ENCODE measurements at regions not wholly inside any gene's neighbourhood (a gene's known extent, or its start where the extent isn't known, plus 50 kb on each side); places are given as distances from the start of the nearest gene placed in this dataset.

DNA sequence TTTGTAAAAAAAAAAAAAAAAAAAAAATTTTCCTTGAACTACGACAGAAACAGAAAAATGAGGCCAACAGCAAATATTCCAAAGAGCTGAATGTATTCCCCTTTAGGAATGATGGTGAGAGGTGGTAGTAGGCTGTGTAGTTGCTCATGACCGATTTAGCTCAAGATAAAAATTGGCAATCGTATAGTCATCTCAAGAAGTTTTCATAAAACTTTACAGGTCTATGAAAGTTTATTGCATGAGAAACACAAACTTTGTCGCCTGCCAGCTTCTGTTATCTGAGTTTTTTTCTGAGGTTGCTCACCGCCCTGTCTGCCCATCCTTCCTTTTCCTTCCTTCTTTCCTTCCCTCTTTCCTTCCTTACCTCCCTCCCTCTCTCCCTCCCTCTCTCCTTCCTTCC is 605.5 kb downstream of the BCL11B start:
- H3K9me3 ChIP-seq (ENCODE audit: control insufficient read depth, insufficient read depth, low read length), result no peaks in the 10 kb centered on the region
- H3K27ac ChIP-seq (ENCODE audit: low read length), result no peak overlapping the region
- H3K36me3 ChIP-seq (ENCODE audit: control insufficient read depth, insufficient read depth, low read length), result no peaks in the 10 kb centered on the region
- H3K4me3 ChIP-seq (ENCODE audit: low read length), result no peak overlapping the region
- no CpG with 5 or more reads among the region's 5 CpGs for WGBS (ENCODE audit: insufficient coverage, insufficient read length)
- no peaks in the 10 kb centered on the region; the same call in 1 of the 2 replicates for H3K4me1 ChIP-seq (ENCODE audit: control insufficient read depth, insufficient read depth, low read length)
- no peak for DNase-seq (ENCODE audit: low read depth, low spot score)
- H3K27me3 ChIP-seq (ENCODE audit: control insufficient read depth, insufficient read depth, low read length), result no peaks in the 10 kb centered on the region

DNA sequence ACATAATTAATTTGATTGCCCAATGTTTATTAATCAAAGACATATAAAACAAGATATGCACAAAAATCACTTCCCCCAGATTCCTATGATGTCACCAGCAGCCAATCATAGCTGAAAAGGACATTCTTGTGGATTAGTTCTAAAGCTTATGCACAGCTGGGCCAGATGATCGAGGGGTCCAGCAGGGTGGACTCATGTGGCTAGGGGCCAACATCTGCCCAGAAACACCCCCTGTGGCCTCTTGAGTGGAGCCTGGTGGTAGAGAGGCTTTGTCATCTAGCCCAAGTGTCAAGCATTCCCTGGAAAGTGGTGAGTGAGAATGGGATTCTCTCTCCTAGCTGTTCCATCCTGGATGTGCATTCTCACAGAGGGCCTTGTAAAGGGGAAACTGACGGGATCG is 590.0 kb downstream of the BCL11B start:
- no peak overlapping the region for H3K27ac ChIP-seq (ENCODE audit: low read length)
- H3K27me3 ChIP-seq (ENCODE audit: control insufficient read depth, insufficient read depth, low read length), result no peaks in the 10 kb centered on the region
- no peak for DNase-seq (ENCODE audit: low read depth, low spot score)
- H3K4me1 ChIP-seq (ENCODE audit: control insufficient read depth, insufficient read depth, low read length), result no peaks in the 10 kb centered on the region
- no CpG with 5 or more reads among the region's 3 CpGs for WGBS (ENCODE audit: insufficient coverage, insufficient read length)
- H3K4me3 ChIP-seq (ENCODE audit: low read length), result no peak overlapping the region
- H3K36me3 ChIP-seq (ENCODE audit: control insufficient read depth, insufficient read depth, low read length), result no peaks in the 10 kb centered on the region
- H3K9me3 ChIP-seq (ENCODE audit: control insufficient read depth, insufficient read depth, low read length), result no peaks in the 10 kb centered on the region

- no CpG with 5 or more reads among the region's 2 CpGs for WGBS (ENCODE audit: insufficient coverage, insufficient read length)
- no peak for DNase-seq (ENCODE audit: low read depth, low spot score)
- no peaks in the 10 kb centered on the region for H3K9me3 ChIP-seq (ENCODE audit: control insufficient read depth, insufficient read depth, low read length)
- no peak overlapping the region for H3K4me3 ChIP-seq (ENCODE audit: low read length)
- H3K27me3 ChIP-seq (ENCODE audit: control insufficient read depth, insufficient read depth, low read length), result no peaks in the 10 kb centered on the region
- no peaks in the 10 kb centered on the region for H3K4me1 ChIP-seq (ENCODE audit: control insufficient read depth, insufficient read depth, low read length)
- no peaks in the 10 kb centered on the region for H3K36me3 ChIP-seq (ENCODE audit: control insufficient read depth, insufficient read depth, low read length)
- no peak overlapping the region for H3K27ac ChIP-seq (ENCODE audit: low read length)
These were observed 589.3 kb downstream of the BCL11B start for GRCh38 chr14:98682726-98683125.

- no CpG with 5 or more reads among the region's 4 CpGs for WGBS (ENCODE audit: insufficient coverage, insufficient read length)
These were observed 587.5 kb downstream of the BCL11B start for GRCh38 chr14:98684468-98684867.

DNA sequence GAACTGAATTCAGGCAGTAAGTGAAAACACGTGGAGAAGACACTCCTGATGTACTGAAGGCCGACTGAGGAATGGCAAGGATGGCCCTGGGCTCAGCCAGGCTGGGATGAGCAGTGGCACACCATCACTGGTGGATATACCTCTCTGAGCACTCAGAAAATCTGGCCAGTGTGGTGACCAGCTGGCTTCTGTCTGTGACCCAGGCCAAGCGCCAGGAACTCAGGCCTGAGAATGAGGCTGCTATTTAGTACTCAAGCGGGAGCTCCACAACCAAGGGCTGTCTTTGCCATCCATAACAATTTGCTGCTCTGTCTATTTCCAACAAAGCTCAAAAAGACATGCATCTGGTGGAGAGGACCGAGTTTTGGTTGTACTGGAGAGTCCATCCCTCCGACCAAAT is 586.3 kb downstream of the BCL11B start:
- Histone ChIP-seq H3K4me3 (ENCODE audit: low read length) (no peak overlapping the region), H3K27me3 (ENCODE audit: control insufficient read depth, insufficient read depth, low read length) (no peaks in the 10 kb centered on the region), H3K36me3 (ENCODE audit: control insufficient read depth, insufficient read depth, low read length) (no peaks in the 10 kb centered on the region), H3K27ac (ENCODE audit: low read length) (no peak overlapping the region), H3K4me1 (ENCODE audit: control insufficient read depth, insufficient read depth, low read length) (no peaks in the 10 kb centered on the region), H3K9me3 (ENCODE audit: control insufficient read depth, insufficient read depth, low read length) (no peaks in the 10 kb centered on the region)
- DNase-seq (ENCODE audit: low read depth, low spot score), result no peak
- no CpG with 5 or more reads among the region's 6 CpGs for WGBS (ENCODE audit: insufficient coverage, insufficient read length)

More at GRCh38 chr14:98684468-98684867, 587.5 kb downstream of the BCL11B start:
- H3K4me1 ChIP-seq (ENCODE audit: control insufficient read depth, insufficient read depth, low read length), result no peaks in the 10 kb centered on the region
- no peaks in the 10 kb centered on the region for H3K27me3 ChIP-seq (ENCODE audit: control insufficient read depth, insufficient read depth, low read length)
- no peak for DNase-seq (ENCODE audit: low read depth, low spot score)
- no peaks in the 10 kb centered on the region for H3K9me3 ChIP-seq (ENCODE audit: control insufficient read depth, insufficient read depth, low read length)
- H3K36me3 ChIP-seq (ENCODE audit: control insufficient read depth, insufficient read depth, low read length), result no peaks in the 10 kb centered on the region
- H3K27ac ChIP-seq (ENCODE audit: low read length), result no peak overlapping the region
- no peak overlapping the region for H3K4me3 ChIP-seq (ENCODE audit: low read length)

DNA sequence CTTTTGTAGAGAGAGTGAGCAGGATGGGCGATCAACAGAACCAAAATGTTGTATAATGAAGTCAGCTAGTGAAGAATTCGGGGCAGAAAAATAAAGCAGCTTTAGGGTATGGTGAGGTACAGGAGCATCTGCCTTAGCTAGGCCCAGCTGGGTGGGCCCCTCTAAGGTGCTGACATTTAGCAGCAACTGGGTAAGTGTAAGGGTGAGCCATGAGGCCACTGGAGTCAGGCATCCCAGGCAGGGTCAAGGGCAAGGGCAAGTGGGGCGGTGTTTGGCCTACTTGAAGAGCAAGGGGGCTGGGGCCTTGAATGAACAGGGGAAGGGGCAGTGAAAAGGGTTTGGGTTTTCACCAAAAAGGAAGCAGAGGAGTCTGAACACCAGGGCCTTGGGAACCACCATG is 583.6 kb downstream of the BCL11B start:
- no CpG with 5 or more reads among the region's 3 CpGs for WGBS (ENCODE audit: insufficient coverage, insufficient read length)

DNA sequence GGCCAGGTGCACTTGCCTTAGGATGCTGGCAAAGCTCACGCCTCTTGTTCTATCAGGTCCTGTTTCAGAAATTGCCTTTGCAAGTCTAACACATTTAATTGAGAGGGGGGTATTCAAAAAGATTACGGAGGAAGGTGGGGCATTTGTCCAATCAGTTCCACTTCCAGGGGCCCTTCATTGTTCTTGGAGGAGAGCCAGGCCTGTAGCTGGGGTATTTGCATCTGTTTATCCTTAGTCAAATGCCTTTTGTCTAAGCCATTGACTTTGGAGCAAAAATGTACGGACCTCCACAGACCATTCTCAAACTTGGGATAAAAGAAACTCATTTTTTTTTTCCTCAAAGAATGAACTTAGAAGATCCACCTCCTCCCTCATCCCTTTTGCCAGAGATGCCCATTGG is 582.0 kb downstream of the BCL11B start:
- no peaks in the 10 kb centered on the region for H3K4me1 ChIP-seq (ENCODE audit: control insufficient read depth, insufficient read depth, low read length)
- WGBS (ENCODE audit: insufficient coverage, insufficient read length), result no CpG with 5 or more reads among the region's 3 CpGs
- no peaks in the 10 kb centered on the region for H3K36me3 ChIP-seq (ENCODE audit: control insufficient read depth, insufficient read depth, low read length)
- H3K27ac ChIP-seq (ENCODE audit: low read length), result no peak overlapping the region
- DNase-seq (ENCODE audit: low read depth, low spot score), result no peak
- no peaks in the 10 kb centered on the region for H3K9me3 ChIP-seq (ENCODE audit: control insufficient read depth, insufficient read depth, low read length)
- no peak overlapping the region for H3K4me3 ChIP-seq (ENCODE audit: low read length)
- no peaks in the 10 kb centered on the region for H3K27me3 ChIP-seq (ENCODE audit: control insufficient read depth, insufficient read depth, low read length)

More for the DNA sequence above, 583.6 kb downstream of the BCL11B start:
- no peaks in the 10 kb centered on the region for H3K27me3 ChIP-seq (ENCODE audit: control insufficient read depth, insufficient read depth, low read length)
- no peaks in the 10 kb centered on the region for H3K9me3 ChIP-seq (ENCODE audit: control insufficient read depth, insufficient read depth, low read length)
- no peak overlapping the region for H3K27ac ChIP-seq (ENCODE audit: low read length)
- H3K4me3 ChIP-seq (ENCODE audit: low read length), result no peak overlapping the region
- H3K36me3 ChIP-seq (ENCODE audit: control insufficient read depth, insufficient read depth, low read length), result no peaks in the 10 kb centered on the region
- H3K4me1 ChIP-seq (ENCODE audit: control insufficient read depth, insufficient read depth, low read length), result no peaks in the 10 kb centered on the region
- no peak for DNase-seq (ENCODE audit: low read depth, low spot score)

DNA sequence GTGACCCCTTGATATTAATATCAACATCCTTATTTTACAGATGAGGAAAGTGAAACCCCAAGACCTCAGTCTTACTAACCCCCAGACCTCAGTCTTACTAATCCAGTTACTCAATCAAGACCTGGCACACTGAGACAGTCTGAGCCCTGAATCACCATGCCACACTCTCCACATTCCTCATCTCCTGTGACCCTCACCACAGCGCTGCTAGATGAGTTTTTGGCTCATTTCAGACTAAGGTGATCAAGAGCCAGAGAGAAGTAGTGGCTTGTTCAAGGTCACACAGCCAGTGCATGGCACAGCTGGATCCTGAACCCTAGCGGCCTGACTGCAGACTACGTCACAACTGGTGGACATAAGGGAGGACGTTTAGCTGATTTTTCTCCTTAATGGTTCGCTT is 579.2 kb downstream of the BCL11B start:
- no peaks in the 10 kb centered on the region for H3K27me3 ChIP-seq (ENCODE audit: control insufficient read depth, insufficient read depth, low read length)
- no peak overlapping the region for H3K4me3 ChIP-seq (ENCODE audit: low read length)
- no peaks in the 10 kb centered on the region for H3K36me3 ChIP-seq (ENCODE audit: control insufficient read depth, insufficient read depth, low read length)
- no peaks in the 10 kb centered on the region for H3K9me3 ChIP-seq (ENCODE audit: control insufficient read depth, insufficient read depth, low read length)
- no peak overlapping the region for H3K27ac ChIP-seq (ENCODE audit: low read length)
- H3K4me1 ChIP-seq (ENCODE audit: control insufficient read depth, insufficient read depth, low read length), result no peaks in the 10 kb centered on the region
- DNase-seq (ENCODE audit: low read depth, low spot score), result no peak
- no CpG with 5 or more reads among the region's 5 CpGs for WGBS (ENCODE audit: insufficient coverage, insufficient read length)

DNA sequence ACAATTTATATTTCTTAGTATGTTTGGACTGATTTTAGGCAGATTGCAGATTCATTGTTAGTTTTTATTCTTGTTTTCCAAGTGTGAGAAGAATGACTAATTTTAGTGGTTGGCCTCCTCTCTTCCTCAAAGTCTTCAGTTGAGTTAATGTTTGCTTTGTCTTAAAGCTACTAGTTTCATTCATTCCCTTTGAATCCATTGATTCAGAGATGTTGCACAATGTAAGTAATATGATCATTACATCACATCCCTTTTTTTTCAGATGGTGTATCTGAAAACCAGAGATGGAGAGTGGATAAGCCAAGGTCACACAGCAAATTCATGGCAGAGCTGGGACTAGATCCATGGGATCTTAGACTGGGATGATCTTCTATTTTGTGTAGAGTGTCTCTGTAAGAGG is 577.5 kb downstream of the BCL11B start:
- no peak overlapping the region for H3K27ac ChIP-seq (ENCODE audit: low read length)
- DNase-seq (ENCODE audit: low read depth, low spot score), result no peak
- no peak overlapping the region for H3K4me3 ChIP-seq (ENCODE audit: low read length)
- H3K36me3 ChIP-seq (ENCODE audit: control insufficient read depth, insufficient read depth, low read length), result no peaks in the 10 kb centered on the region
- no peaks in the 10 kb centered on the region for H3K9me3 ChIP-seq (ENCODE audit: control insufficient read depth, insufficient read depth, low read length)
- H3K4me1 ChIP-seq (ENCODE audit: control insufficient read depth, insufficient read depth, low read length), result no peaks in the 10 kb centered on the region
- no peaks in the 10 kb centered on the region for H3K27me3 ChIP-seq (ENCODE audit: control insufficient read depth, insufficient read depth, low read length)

DNA sequence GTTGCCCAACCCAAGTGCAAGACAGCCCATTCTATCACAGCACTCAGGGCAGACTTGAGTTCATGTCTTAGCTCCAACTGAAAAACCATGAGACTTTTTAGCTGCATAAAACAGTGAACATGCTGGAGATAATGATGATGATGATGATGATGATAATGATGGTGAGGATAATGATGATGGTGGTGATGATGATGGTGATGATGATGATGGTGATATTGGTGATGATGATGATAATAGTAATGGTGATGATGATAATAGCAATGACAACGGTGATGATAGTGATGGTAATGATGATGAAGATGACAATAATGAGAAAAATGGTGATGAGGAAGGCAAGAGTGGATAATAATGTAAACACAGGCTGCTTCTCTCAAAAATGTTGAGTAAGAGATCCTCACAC is 576.2 kb downstream of the BCL11B start:
- Histone ChIP-seq H3K27me3 (ENCODE audit: control insufficient read depth, insufficient read depth, low read length) (no peaks in the 10 kb centered on the region), H3K4me3 (ENCODE audit: low read length) (no peak overlapping the region), H3K36me3 (ENCODE audit: control insufficient read depth, insufficient read depth, low read length) (no peaks in the 10 kb centered on the region), H3K4me1 (ENCODE audit: control insufficient read depth, insufficient read depth, low read length) (no peaks in the 10 kb centered on the region), H3K9me3 (ENCODE audit: control insufficient read depth, insufficient read depth, low read length) (no peaks in the 10 kb centered on the region), H3K27ac (ENCODE audit: low read length) (no peak overlapping the region)
- no peak for DNase-seq (ENCODE audit: low read depth, low spot score)
- WGBS (ENCODE audit: insufficient coverage, insufficient read length), result no CpG with 5 or more reads among the region's 1 CpG

- 0 out of 2 replicates have a peak, but pooled peaks cover 1% of the 10 kb centered on the region for H3K4me1 ChIP-seq (ENCODE audit: control insufficient read depth, insufficient read depth, low read length)
- no peak overlapping the region for H3K27ac ChIP-seq (ENCODE audit: low read length)
- WGBS (ENCODE audit: insufficient coverage, insufficient read length), result no CpG with 5 or more reads among the region's 3 CpGs
- no peak for DNase-seq (ENCODE audit: low read depth, low spot score)
- H3K9me3 ChIP-seq (ENCODE audit: control insufficient read depth, insufficient read depth, low read length), result no peaks in the 10 kb centered on the region
- no peak overlapping the region for H3K4me3 ChIP-seq (ENCODE audit: low read length)
- H3K36me3 ChIP-seq (ENCODE audit: control insufficient read depth, insufficient read depth, low read length), result no peaks in the 10 kb centered on the region
- H3K27me3 ChIP-seq (ENCODE audit: control insufficient read depth, insufficient read depth, low read length), result no peaks in the 10 kb centered on the region
These were observed 573.7 kb downstream of the BCL11B start for GRCh38 chr14:98698341-98698740.
